ENCODE measurements at regions not wholly inside any gene's neighbourhood (a gene's known extent, or its start where the extent isn't known, plus 50 kb on each side); places are given as distances from the start of the nearest gene placed in this dataset.

DNA sequence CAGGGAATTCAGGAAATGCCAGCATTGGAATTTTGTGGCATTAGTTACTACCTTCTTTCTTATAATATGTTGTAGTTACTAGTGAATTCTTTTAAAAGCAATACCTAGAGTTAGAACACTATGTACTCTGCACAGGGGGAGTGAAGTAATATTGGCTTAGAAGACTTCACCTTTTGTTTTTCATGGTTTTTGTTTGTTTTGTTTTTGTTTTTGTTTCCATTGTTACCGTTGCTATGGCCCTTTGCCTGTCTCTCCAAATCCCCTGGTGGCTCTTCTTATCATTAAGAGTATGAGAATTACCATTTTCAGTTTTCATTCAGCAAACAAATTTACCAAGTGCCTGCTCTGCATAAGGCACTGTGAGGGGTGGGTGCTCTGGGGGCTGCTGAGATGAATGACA is 160.1 kb downstream of the HAUS1 start:
- TF ChIP-seq FOXP2 (optimal IDR thresholded peaks at IDR 0.05; ENCODE audit: borderline replicate concordance, extremely low read depth, extremely low read length, insufficient read depth) (no peak), POLR2AphosphoS5 (IDR thresholded peaks at IDR 0.05; ENCODE audit: low read depth, low read length) (no peak), SIN3A (IDR thresholded peaks at IDR 0.05; ENCODE audit: borderline replicate concordance, insufficient read depth, low read length) (no peak), REST (IDR thresholded peaks at IDR 0.05; ENCODE audit: insufficient read depth in 1 of 2, low read depth in 2 of 2, low read length in 2 of 2) (no peak), TAF1 (IDR thresholded peaks at IDR 0.05; ENCODE audit: borderline replicate concordance, insufficient read depth, low read length) (no peak)

GRCh38 chr18:46265196-46266156 is 161.3 kb downstream of the HAUS1 start:
- TF ChIP-seq SIN3A (IDR thresholded peaks at IDR 0.05; ENCODE audit: borderline replicate concordance, insufficient read depth, low read length) (no peak), POLR2AphosphoS5 (IDR thresholded peaks at IDR 0.05; ENCODE audit: low read depth, low read length) (no peak), FOXP2 (optimal IDR thresholded peaks at IDR 0.05; ENCODE audit: borderline replicate concordance, extremely low read depth, extremely low read length, insufficient read depth) (no peak), TAF1 (IDR thresholded peaks at IDR 0.05; ENCODE audit: borderline replicate concordance, insufficient read depth, low read length) (no peak), REST (IDR thresholded peaks at IDR 0.05; ENCODE audit: insufficient read depth in 1 of 2, low read depth in 2 of 2, low read length in 2 of 2) (no peak)

- TF ChIP-seq FOXP2 (optimal IDR thresholded peaks at IDR 0.05; ENCODE audit: borderline replicate concordance, extremely low read depth, extremely low read length, insufficient read depth) (no peak), REST (IDR thresholded peaks at IDR 0.05; ENCODE audit: insufficient read depth in 1 of 2, low read depth in 2 of 2, low read length in 2 of 2) (no peak), POLR2AphosphoS5 (IDR thresholded peaks at IDR 0.05; ENCODE audit: low read depth, low read length) (no peak), SIN3A (IDR thresholded peaks at IDR 0.05; ENCODE audit: borderline replicate concordance, insufficient read depth, low read length) (no peak), TAF1 (IDR thresholded peaks at IDR 0.05; ENCODE audit: borderline replicate concordance, insufficient read depth, low read length) (no peak)
These were observed 162.3 kb downstream of the HAUS1 start for GRCh38 chr18:46266473-46266872.

GRCh38 chr18:46268671-46269070 is 164.5 kb downstream of the HAUS1 start:
- TF ChIP-seq REST (IDR thresholded peaks at IDR 0.05; ENCODE audit: insufficient read depth in 1 of 2, low read depth in 2 of 2, low read length in 2 of 2) (no peak), FOXP2 (optimal IDR thresholded peaks at IDR 0.05; ENCODE audit: borderline replicate concordance, extremely low read depth, extremely low read length, insufficient read depth) (no peak)

Data from PFSK-1 (cell line).